Loucy (cell line): ENCODE measurements at regions not wholly inside any gene's neighbourhood (a gene's known extent, or its start where the extent isn't known, plus 50 kb on each side); places are given as distances from the start of the nearest gene placed in this dataset.

Source experiments
- EZH2phosphoT487 ChIP-seq: fragments of 200-600 bp; IDR thresholded peaks from 2 replicates; pipeline ENCODE4 v1.6.1; 2018; ENCODE audit warnings: antibody characterized with exemption, mild to moderate bottlenecking, moderate library complexity, borderline replicate concordance
- TF ChIP-seq, protein P1 (sequence below): fragments of 200-600 bp; sonication (generic); conservative IDR thresholded peaks from 2 replicates; pipeline ENCODE4 v1.5.1; 2014; ENCODE audit warnings: mild to moderate bottlenecking, antibody characterized with exemption, low read length

GRCh38 chr2:196309691-196310090 is 138.3 kb upstream of the STK17B start:
- TF ChIP-seq, protein P1, sequence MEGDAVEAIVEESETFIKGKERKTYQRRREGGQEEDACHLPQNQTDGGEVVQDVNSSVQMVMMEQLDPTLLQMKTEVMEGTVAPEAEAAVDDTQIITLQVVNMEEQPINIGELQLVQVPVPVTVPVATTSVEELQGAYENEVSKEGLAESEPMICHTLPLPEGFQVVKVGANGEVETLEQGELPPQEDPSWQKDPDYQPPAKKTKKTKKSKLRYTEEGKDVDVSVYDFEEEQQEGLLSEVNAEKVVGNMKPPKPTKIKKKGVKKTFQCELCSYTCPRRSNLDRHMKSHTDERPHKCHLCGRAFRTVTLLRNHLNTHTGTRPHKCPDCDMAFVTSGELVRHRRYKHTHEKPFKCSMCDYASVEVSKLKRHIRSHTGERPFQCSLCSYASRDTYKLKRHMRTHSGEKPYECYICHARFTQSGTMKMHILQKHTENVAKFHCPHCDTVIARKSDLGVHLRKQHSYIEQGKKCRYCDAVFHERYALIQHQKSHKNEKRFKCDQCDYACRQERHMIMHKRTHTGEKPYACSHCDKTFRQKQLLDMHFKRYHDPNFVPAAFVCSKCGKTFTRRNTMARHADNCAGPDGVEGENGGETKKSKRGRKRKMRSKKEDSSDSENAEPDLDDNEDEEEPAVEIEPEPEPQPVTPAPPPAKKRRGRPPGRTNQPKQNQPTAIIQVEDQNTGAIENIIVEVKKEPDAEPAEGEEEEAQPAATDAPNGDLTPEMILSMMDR = no peak
- TF ChIP-seq EZH2phosphoT487 = no peak
